Caco-2 (cell line): ENCODE measurements at regions not wholly inside any gene's neighbourhood (a gene's known extent, or its start where the extent isn't known, plus 50 kb on each side); places are given as distances from the start of the nearest gene placed in this dataset.

Experiments used
- BruUV-seq: library from RNA; stranded (reverse); fragments of 400-500 nt; replicated peaks from 2 replicates; lab custom pipeline; 2021; lab: Mats Ljungman, UMichigan
- CTCF ChIA-PET: fragments of 300-600 bp; sonication (Branson Sonifier 250); formaldehyde crosslinking; loops from one replicate; lab custom pipeline; 2022; ENCODE audit warnings: antibody characterized with exemption; lab: Charles Lee
- POLR2A ChIA-PET: fragments of 300-600 bp; sonication (Branson Sonifier 250); formaldehyde crosslinking; loops from one replicate; lab custom pipeline; 2022; ENCODE audit warnings: antibody characterized with exemption; lab: Charles Lee
- DNase-seq, 2 experiments: peaks; one replicate each; pipeline versions ENCODE4 v3.0.0 to v3.0.0-alpha.2; 2020 to 2022
- H3K27me3 ChIP-seq: replicated peaks from 2 replicates; pipeline ENCODE4 v1.6.0; 2011; ENCODE audit warnings: low read length; ENCODE audit not compliant: control insufficient read depth, insufficient read depth
- H3K36me3 ChIP-seq: 2 replicates; pipeline ENCODE4 v1.5.1; 2011; ENCODE audit warnings: low read length; ENCODE audit not compliant: control insufficient read depth, insufficient read depth
- H3K4me1 ChIP-seq: fragments of 250-450 bp; sonication (Bioruptor Pico); 2 replicates; pipeline ENCODE4 v1.5.1; 2020; ENCODE audit warnings: mild to moderate bottlenecking
- H3K4me3 ChIP-seq: 2 replicates; pipeline ENCODE4 v1.5.1; 2011; ENCODE audit warnings: low read depth, mild to moderate bottlenecking, control low read depth, low read length
- H3K9me3 ChIP-seq: fragments of 250-450 bp; sonication (Bioruptor Pico); 2 replicates; pipeline ENCODE4 v1.5.1; 2020; ENCODE audit warnings: mild to moderate bottlenecking, moderate library complexity
- H3K27ac Mint-ChIP-seq: one replicate; pipeline ENCODE4 v1.8.0; 2022; ENCODE audit warnings: mixed read lengths; ENCODE audit not compliant: unreplicated experiment
- H3K27me3 Mint-ChIP-seq: one replicate; pipeline ENCODE4 v1.8.0; 2022; ENCODE audit warnings: mixed read lengths; ENCODE audit not compliant: insufficient read depth, unreplicated experiment
- H3K36me3 Mint-ChIP-seq: one replicate; pipeline ENCODE4 v1.8.0; 2022; ENCODE audit warnings: mild to moderate bottlenecking, mixed read lengths; ENCODE audit not compliant: insufficient read depth, unreplicated experiment
- H3K4me1 Mint-ChIP-seq: one replicate; pipeline ENCODE4 v1.8.0; 2022; ENCODE audit warnings: low read depth, mixed read lengths; ENCODE audit not compliant: unreplicated experiment
- H3K4me3 Mint-ChIP-seq: one replicate; pipeline ENCODE4 v1.8.0; 2022; ENCODE audit warnings: mild to moderate bottlenecking, moderate library complexity, mixed read lengths; ENCODE audit not compliant: unreplicated experiment
- H3K9me3 Mint-ChIP-seq: one replicate; pipeline ENCODE4 v1.8.0; 2022; ENCODE audit warnings: mixed read lengths; ENCODE audit not compliant: unreplicated experiment
- CTCF ChIP-seq, 2 experiments: fragments of 200-600 bp in 1 of 2; IDR thresholded peaks; 1 replicate in 1 of 2; 2 replicates in 1 of 2; pipeline versions ENCODE4 v1.5.1 to v1.8.0; 2011 to 2022; ENCODE audit warnings: antibody characterized with exemption in 1 of 2, control low read depth in 1 of 2, inconsistent platforms in 1 of 2, low read depth in 1 of 2, low read length in 1 of 2, mild to moderate bottlenecking in 1 of 2, moderate library complexity in 1 of 2; ENCODE audit not compliant: insufficient read depth in 1 of 2, severe bottlenecking in 1 of 2, unreplicated experiment in 1 of 2
- intact Hi-C: fragments of 100-400 bp; cut with micrococcal nuclease; formaldehyde crosslinking; loops from one replicate; pipeline ENCODE4 v1.10.0; 2022; ENCODE audit not compliant: unreplicated experiment

- Mint-ChIP-seq H3K36me3 (no peaks in the 10 kb centered on the region), H3K9me3 (no peaks in the 10 kb centered on the region), H3K27me3 (no peaks in the 10 kb centered on the region), H3K27ac (no peak overlapping the region), H3K4me3 (no peak overlapping the region), H3K4me1 (no peaks in the 10 kb centered on the region)
- ChIA-PET POLR2A (no interaction called here), CTCF (interaction anchor here (0.6 kb wide), 1 partner anchor 72 kb away, joined by 3 read pairs; no protein-coding TSS in a partner anchor)
- BruUV-seq, result no TSS peak
- no peak for DNase-seq
- Histone ChIP-seq H3K27me3 (no peaks in the 10 kb centered on the region), H3K9me3 (no peaks in the 10 kb centered on the region), H3K36me3 (no peaks in the 10 kb centered on the region), H3K4me3 (no peak overlapping the region), H3K4me1 (no peaks in the 10 kb centered on the region)
- TF ChIP-seq CTCF (IDR thresholded peaks at IDR 0.05; ENCODE audit: insufficient read depth in 1 of 2, low read depth in 1 of 2, low read length in 1 of 2, severe bottlenecking in 1 of 2, unreplicated experiment in 1 of 2), result no peak
- intact Hi-C loops, result no loop called here
These were observed 195.7 kb downstream of the PALM2AKAP2 start for GRCh38 chr9:109975574-109976295.

GRCh38 chr9:109976303-109976702, 196.3 kb downstream of the PALM2AKAP2 start:
- H3K27ac Mint-ChIP-seq, result no peak overlapping the region
- Histone ChIP-seq H3K9me3 (no peaks in the 10 kb centered on the region), H3K27me3 (no peaks in the 10 kb centered on the region), H3K4me3 (no peak overlapping the region), H3K36me3 (no peaks in the 10 kb centered on the region), H3K4me1 (no peaks in the 10 kb centered on the region)
- TF ChIP-seq CTCF (IDR thresholded peaks at IDR 0.05; ENCODE audit: insufficient read depth in 1 of 2, low read depth in 1 of 2, low read length in 1 of 2, severe bottlenecking in 1 of 2, unreplicated experiment in 1 of 2), result no peak
- POLR2A ChIA-PET, result no interaction called here
- no peaks in the 10 kb centered on the region for H3K9me3 Mint-ChIP-seq
- DNase-seq, result no peak
- H3K27me3 Mint-ChIP-seq, result no peaks in the 10 kb centered on the region
- no peaks in the 10 kb centered on the region for H3K36me3 Mint-ChIP-seq
- BruUV-seq, result no TSS peak
- H3K4me1 Mint-ChIP-seq, result peaks cover 5% of the 10 kb centered on the region
- no peak overlapping the region for H3K4me3 Mint-ChIP-seq
- intact Hi-C loops, result no loop called here
- CTCF ChIA-PET, result no interaction called here

GRCh38 chr9:109977521-109977920, 197.5 kb downstream of the PALM2AKAP2 start:
- TF ChIP-seq CTCF (IDR thresholded peaks at IDR 0.05; ENCODE audit: insufficient read depth in 1 of 2, low read depth in 1 of 2, low read length in 1 of 2, severe bottlenecking in 1 of 2, unreplicated experiment in 1 of 2), result no peak
- Histone ChIP-seq H3K4me3 (no peak overlapping the region), H3K9me3 (no peaks in the 10 kb centered on the region), H3K36me3 (no peaks in the 10 kb centered on the region), H3K4me1 (no peaks in the 10 kb centered on the region), H3K27me3 (no peaks in the 10 kb centered on the region)
- POLR2A ChIA-PET, result no interaction called here
- H3K27ac Mint-ChIP-seq, result no peak overlapping the region
- peaks cover 11% of the 10 kb centered on the region for H3K9me3 Mint-ChIP-seq
- no TSS peak for BruUV-seq
- intact Hi-C loops, result no loop called here
- no peaks in the 10 kb centered on the region for H3K27me3 Mint-ChIP-seq
- DNase-seq, result no peak
- CTCF ChIA-PET, result no interaction called here
- no peaks in the 10 kb centered on the region for H3K36me3 Mint-ChIP-seq
- no peak overlapping the region for H3K4me3 Mint-ChIP-seq
- H3K4me1 Mint-ChIP-seq, result peaks cover 6% of the 10 kb centered on the region
